ENCODE measurements at regions not wholly inside any gene's neighbourhood (a gene's known extent, or its start where the extent isn't known, plus 50 kb on each side); places are given as distances from the start of the nearest gene placed in this dataset.

- TF ChIP-seq CTCF (IDR thresholded peaks at IDR 0.05) (no peak), POLR2A (IDR thresholded peaks at IDR 0.05) (no peak)
These were observed 2111.5 kb downstream of the TP53TG3F start for GRCh38 chr16:35570946-35571345.

All from right lobe of liver (tissue), 4 donors.